Pulmonary artery endothelial cell (primary cell): ENCODE measurements at regions not wholly inside any gene's neighbourhood (a gene's known extent, or its start where the extent isn't known, plus 50 kb on each side); places are given as distances from the start of the nearest gene placed in this dataset.

Experiments
- DNase-seq: peaks from one replicate; pipeline ENCODE4 v3.0.0-alpha.2; 2011; ENCODE audit warnings: low read depth, low spot score

DNA sequence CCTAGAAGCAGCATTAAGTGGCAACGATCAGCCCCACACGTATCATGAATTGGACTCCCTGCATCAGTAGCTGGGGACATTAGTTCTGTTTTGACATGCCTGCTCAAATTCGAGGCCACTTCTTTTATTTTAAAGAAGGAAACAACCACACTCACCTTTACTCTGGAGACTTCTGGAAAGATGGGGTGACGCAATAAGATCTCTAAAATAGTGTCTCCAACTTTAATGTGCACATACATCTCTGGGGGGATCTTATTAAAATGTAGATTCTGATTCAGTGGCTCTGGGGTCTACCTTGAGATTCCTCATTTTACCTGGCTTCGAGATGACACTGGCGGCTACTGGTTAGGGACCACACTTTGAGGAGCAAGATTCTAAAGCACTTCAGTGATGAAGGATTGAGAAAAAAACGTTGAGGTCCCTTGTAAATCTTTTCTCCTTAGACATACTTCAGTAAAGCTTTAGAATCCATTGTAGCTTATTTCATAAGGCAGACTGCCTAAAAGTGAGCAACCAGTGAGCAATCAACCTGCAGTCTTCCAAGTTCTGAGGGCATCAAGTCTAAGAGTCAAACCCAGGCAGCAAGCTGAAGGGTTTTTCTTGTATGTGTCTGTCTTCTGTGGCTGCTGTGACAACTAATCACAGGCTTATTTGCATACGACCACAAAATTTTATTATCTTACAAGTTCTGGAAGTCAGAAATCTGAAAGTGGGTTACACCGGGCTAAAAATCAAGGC, 718.6 kb upstream of the TBX3 start:
- no peak for DNase-seq

DNA sequence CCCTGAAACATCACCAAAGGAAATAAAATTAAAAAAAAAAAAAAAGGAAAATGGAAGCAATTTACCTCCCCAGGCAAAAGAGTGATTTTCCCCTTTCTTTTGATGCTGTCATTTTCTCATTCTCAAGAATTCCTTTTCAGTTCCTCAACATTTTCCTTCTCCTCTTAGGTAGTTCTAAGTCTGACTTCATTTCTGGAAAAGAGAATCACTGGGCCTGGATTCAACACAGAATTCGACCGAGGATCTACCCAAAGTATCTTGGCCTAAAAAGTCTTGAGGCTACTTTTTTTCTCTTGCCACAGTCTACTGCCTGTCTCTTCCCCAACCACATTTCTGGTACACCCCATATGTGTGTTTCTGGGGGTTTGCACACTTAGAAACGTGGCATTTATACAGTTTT, 717.8 kb upstream of the TBX3 start:
- no peak for DNase-seq

- DNase-seq = no peak
Measured at GRCh38 chr12:115400011-115400410, 716.0 kb upstream of the TBX3 start.

GRCh38 chr12:115398311-115398781, 714.4 kb upstream of the TBX3 start:
- DNase-seq = no peak

DNA sequence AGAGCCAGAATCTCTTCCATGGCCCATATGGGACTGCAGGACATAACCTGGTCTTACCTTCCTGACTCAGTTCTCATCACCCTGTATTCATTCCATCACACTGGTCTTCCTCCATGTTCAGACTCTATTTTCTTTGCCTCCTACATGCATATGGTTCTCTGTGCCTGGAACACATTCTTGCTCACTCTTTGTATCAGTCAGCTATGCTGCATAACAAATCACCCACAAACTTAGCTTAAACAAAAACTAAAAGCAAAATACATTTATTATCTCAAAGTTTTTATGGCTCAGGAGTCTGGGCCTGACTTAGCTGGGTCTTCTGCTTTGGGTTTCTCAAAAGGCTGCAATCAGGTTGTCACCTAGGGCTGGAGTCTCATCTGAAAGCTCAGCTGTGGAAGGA, 712.6 kb upstream of the TBX3 start:
- DNase-seq = no peak

GRCh38 chr12:115394496-115395220, 710.7 kb upstream of the TBX3 start:
- no peak for DNase-seq

DNA sequence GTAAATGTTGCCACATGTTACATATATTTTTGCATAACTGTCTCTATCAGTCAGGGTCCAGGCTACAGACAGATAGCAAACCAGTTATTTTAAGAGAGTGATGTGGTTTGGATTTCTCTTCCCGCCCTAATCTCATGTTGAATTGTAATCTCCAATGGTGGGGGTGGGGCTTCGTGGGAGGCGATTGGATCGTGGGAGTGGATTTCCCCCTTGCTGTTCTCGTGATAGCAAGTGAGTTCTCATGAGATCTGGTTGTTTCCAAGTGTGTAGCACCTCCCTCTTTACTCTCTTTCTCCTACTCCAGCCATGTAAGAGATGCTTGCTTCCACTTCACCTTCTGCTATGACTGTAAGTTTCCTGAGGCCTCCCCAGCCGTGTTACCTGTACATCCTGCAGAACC, 704.2 kb upstream of the TBX3 start:
- DNase-seq = no peak

DNA sequence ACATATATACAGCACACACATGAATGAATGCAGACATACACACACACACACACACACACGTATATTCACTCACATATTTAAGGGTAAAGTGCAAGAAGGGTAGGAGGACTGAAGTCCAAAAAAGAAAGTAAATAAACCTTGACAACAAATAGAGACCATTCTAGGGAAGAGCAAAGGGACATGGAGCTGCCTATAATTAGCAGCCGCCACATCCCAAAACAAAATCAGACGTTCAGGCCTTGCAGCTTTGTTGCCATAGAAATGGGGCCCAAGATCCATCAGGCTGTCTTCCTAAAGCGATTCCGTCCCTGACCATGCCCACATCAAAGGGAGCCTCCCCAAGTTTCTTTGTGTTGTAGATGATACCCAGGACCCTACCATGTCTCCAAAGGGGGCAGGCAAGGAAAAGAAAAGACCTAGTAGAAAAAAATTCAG, 703.5 kb upstream of the TBX3 start:
- DNase-seq = no peak

DNA sequence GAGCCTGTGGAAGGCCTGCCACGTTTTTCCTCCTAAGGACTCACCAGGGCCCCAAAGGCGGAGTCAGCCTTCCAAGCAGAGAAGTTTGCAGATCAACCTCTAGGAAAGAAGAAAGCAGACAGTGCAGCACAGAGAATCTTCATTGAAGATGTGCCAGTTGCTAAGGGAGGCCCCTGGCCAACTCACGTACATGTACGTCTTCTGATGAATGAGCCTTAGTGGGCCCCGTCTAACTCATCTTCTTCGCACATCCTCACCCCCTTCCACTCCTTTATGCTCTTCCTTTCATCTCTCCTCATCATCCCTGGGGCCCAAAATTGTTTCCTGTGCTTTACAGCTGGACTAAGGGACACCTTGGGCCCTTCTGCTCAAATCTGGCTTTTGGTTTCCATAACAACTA, 703.0 kb upstream of the TBX3 start:
- no peak for DNase-seq

- DNase-seq = no peak
Measured at GRCh38 chr12:115385141-115385540, 701.2 kb upstream of the TBX3 start.

DNA sequence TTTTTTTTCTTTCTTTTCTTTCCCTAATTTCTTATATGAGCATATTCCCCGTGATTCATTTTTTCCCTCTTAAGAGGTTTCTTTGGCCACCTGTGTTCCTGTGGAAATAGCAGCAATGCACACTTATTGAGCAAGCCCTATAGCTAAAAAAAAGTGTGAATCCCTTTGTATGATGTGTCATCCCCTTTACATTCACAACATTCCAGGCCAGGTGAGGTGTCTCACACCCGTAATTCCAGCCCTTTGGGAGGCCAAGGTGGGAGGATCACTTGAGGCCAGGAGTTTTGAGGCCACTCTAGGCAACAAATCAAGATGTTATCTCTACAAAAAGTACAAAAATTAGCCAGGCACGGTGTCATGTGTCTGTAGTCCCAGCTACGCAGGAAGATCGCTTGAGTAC, 700.4 kb upstream of the TBX3 start:
- no peak for DNase-seq

DNA sequence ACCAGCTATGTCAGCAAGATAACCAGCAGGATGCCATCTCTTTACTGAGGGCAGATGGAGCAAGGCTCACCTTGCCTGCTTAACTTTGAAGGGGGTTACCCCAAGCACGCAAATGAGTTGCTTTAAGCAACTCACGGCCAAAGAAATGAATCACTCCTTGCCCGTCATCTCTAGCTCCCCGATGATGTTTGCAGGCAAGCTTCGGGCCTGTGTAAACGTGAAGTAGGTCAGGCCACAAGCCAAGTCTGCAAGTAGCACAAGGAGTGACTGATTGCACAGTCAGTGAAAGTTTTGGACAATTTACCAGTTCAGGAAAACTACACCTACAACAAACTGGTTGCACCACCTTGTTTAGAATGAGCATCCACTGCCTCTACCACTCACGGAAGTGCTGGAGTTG, 699.7 kb upstream of the TBX3 start:
- DNase-seq = no peak

- no peak for DNase-seq
Measured at GRCh38 chr12:115382681-115383080, 698.7 kb upstream of the TBX3 start.

GRCh38 chr12:115380546-115381120, 696.7 kb upstream of the TBX3 start:
- DNase-seq = no peak

GRCh38 chr12:115378291-115378690, 694.3 kb upstream of the TBX3 start:
- no peak for DNase-seq

DNA sequence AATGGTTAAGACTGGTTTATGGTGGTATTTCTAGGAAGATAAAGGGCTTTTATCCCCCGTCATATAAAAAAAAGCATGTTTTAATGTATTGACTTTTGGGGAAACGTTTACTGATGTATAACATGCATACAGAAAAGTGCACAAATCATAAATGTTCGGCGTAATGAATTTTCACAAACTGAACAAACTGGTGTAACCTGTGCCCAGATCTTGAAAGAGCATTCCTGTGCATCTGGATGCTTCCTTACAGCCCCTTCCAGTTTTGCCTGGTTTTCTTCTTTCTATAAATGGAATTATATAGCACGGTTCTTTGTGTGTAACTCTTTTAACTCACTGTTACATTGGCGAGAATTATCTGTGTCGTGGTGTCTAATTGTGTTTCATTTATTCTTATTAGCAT, 693.8 kb upstream of the TBX3 start:
- no peak for DNase-seq

DNA sequence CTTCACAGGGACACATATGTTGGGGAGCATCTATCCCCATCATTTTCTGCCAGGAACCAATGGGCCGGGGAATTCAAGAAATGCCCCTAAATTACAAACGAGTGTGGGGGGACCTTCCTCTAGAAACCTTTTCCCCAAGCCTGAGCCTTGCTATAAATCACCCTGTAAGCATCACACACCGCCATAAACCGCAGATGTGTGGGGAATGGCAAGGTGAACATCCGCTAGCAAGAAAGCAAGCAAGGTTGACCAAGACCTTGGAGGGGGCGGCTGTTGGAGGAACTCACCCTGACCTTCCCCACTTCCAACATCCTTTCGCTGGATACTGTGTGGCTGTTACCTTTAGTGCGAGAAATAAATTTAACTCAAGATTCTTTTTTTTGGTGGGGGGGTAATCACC, 693.3 kb upstream of the TBX3 start:
- no peak for DNase-seq

DNA sequence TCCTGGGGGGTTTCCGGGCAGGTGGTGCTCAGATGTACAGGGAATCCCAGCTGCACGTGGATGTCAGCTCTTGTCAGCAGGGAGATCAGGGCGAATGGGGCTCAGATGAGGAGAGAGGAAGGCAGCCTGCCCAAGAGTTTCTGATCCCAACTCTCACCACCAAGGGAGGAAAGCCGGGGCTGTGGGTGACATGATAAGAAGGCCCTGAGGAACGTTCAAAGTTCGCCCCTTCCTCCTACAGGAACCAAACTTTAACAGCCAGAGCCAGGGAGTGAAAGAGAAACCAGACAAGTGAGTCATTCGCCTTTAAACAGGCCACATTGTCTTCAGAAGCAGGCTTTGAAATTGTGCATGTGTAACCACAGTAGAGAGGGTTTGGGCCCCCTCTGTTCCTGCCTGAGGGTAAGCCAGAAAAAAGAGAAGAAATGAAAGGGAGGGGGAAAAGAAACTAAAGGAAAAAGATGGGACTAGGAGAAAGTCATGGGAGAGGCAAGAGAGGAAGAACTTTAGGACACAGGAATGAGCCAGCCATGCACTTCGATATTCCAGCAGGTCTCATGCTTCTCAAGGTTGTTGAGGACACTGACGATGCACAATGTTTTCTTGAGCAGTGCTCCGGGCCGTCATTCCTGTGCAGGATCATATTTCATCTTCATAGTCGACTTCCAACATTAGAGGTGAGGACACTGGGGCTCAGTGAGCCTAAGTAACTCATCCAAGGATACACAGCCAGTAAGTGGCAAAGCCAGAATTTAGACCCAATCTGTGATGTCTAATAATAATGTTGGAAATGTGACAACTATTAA, 691.4 kb upstream of the TBX3 start:
- no peak for DNase-seq

DNA sequence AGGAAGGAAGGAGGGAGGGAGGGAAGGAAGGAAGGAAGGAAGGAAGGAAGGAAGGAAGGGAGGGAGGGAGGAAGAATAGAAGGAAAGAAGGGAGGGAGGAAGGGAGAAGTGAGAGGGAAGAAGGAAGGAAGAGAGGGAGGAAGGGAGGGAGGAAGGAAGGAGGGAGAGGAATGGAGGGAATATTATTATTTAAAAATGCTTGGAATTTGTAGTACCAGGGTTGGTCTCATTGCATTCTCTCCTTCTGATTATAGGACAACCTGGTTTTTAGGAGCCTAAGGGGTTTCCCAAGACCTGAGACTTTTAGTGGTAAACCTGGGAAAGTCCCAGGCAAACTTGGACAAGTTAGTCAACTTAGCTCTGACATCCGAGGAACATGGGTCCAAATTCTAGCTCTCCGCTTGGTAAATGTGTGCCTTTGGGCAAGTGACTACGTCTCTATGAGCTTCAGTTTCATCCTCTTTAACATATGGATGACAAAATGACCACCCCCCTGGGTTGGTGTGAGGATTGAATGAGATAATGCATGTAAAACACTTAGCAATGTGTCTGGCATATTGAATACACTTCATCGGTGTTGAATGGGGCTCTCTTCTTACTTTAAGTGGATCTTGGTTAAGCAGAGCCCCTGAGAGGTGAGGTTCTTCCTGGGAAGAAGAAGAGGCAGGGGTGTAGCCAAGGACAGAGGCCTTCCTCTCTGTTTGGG, 690.7 kb upstream of the TBX3 start:
- no peak for DNase-seq

GRCh38 chr12:115371711-115372110, 687.7 kb upstream of the TBX3 start:
- no peak for DNase-seq

DNA sequence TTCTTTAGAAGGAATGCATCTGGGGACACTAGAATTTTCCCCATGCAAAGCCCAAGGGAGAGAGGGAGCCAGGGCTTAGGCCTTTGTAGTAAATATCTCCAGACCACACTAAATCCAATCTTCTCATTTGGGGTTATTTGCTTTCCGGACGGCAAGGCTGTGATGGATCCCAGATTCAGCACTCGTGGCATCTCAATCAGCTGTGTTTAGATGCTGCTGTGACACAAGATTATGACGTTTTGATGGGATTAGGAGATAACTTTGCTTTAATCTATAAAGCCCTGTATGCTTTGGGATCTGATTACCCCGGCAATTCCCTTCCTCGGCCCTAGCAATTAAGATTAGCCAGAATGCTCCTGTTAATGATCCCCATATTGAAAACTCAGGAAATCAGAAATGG, 686.7 kb upstream of the TBX3 start:
- no peak for DNase-seq
